GM12891 (cell line): ENCODE measurements at regions not wholly inside any gene's neighbourhood (a gene's known extent, or its start where the extent isn't known, plus 50 kb on each side); places are given as distances from the start of the nearest gene placed in this dataset.

Source experiments
- POLR2A ChIP-seq: IDR thresholded peaks from 2 replicates; pipeline ENCODE4 v1.6.1; 2011; ENCODE audit warnings: low read depth, low read length, control low read depth
- TAF1 ChIP-seq: IDR thresholded peaks from 2 replicates; pipeline ENCODE4 v1.6.1; 2011; ENCODE audit warnings: low read depth, low read length, control low read depth

DNA sequence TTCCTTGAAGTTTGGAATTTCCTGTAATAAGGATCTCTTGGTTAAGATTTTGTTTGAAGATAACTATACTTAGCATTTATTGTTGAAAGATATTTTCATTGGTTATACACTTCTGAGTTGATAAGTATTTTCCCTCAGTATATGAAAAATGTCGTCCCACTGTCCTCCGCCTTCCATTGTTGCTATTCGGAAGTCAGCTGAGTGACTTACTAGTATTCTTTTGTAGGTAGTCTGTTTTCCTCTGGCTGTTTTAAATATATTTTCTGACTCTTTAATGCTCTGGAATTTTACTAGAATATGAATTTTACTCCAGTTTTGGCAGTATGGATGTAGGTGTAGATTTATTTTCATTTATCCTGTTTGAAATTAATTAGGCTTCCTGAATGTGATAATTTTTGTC is 498.7 kb upstream of the NFIA start:
- TF ChIP-seq TAF1 = no peak
- no peak for TF ChIP-seq POLR2A
